Kidney glomerular epithelial cell (primary cell): ENCODE measurements at regions not wholly inside any gene's neighbourhood (a gene's known extent, or its start where the extent isn't known, plus 50 kb on each side); places are given as distances from the start of the nearest gene placed in this dataset.

Experiments
- DNase-seq: peaks from one replicate; lab custom pipeline; 2025; lab: John Stamatoyannopoulos, UW

DNA sequence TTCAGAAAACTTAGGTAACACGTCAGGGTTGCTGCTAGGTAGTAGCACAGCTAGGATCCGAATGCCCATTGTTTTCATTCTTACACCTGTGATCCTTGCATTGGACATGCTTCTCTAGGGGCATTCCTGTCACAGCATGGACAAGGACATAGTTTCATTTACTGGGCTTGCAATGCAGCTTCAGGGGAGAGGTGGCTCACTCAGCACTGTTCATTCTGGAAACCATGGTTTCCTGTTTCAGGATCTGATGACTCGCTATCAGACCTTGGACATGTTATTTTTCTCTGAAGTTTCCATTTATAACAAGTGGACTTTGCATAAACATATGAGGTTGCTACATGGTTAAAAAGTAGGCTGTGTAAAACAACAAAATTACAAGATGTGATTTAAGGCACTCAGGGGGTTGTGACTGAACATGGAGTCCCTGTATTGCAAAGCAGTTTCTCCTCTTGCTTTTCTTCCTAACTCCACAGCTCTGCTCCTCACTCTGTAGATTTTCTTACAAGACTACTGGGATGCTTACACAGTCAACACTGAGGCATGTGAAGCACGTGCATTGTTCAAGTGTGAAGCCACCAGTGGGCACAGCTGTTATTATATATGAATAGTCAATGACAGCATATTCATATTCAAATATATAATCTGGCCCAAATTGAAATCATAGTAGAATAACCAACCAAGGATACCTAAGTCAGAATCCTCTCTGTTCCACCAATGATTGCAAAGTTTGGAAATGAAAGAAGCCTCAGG lies 66.1 kb upstream of the STK32A start:
- peak; percentile 42 for DNase-seq

GRCh38 chr5:147169399-147169798 lies 65.4 kb upstream of the STK32A start:
- DNase-seq: peak; percentile 80

DNA sequence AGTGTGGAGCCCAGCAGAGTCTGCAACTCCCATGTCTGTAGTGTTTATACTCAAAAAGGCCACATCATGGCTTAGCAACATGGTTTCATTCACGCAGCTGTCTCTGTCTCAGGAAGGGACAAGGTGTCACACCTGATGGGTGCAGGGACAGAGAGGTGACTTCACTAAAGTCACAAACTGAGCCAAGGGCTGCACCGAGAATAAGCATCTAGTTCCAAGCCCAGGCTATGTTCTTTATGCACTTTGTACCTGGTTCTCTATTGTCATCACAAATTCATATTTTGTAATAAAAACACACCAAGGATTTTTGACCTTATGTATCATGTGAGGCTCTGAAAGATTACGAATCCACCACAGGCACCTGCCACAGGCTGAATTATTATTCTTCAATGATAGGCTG lies 64.9 kb upstream of the STK32A start:
- DNase-seq: no peak

- no peak for DNase-seq
These were observed 64.2 kb upstream of the STK32A start for GRCh38 chr5:147170603-147171002.

DNA sequence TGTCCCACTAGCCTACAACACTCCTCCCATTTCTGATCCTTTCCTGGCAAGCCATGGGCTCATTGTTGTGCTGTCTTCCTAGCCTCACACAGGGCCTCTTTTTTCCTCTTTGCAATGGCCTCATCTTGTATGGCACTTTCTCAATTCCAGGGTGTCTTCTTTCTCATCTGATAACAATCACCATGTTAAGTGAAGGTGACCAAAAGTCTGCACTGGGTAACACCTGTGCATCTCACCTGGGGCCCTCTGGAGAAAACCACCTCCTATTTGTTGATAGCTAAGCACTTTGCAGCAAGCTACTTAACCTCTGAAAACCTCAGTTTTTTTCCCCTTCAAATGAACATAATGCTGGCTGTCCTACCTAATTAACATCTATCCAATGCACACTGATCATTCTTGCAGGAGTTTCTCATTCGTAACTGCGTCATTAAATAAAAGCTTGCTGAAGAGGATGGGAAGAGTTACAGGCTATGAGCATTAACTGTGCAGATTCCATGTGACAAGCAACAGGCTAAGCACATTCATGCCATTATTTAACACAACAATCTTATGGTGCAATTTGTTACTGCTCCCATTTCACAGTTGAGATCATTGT lies 60.1 kb upstream of the STK32A start:
- no peak for DNase-seq

DNA sequence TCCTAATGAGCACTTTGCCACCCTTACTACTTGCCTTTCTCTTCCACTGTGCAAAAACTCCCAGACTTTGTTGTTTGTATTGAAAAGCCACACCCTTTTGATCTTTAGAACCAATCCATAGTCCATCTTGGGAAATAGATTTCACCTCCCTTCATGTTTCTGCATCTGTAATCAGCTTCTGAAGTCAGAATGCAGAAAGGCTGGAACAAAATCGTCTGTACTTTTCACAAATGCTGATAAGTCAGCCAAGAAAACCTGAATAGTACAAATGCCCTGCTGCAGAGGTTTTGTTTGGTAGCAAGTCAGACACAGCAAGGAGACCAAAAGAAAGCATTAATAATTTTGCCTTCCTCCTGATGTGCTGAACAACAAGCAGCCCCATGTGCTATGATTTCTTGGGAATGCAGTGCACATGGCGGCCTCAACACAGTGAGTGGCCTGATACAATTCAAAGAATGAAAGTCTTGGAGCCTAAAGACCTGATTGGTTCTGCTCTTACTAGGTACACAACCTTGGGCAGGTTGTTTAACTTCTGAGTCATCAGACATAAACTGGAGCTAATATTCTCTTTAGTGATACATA lies 59.2 kb upstream of the STK32A start:
- no peak for DNase-seq

DNA sequence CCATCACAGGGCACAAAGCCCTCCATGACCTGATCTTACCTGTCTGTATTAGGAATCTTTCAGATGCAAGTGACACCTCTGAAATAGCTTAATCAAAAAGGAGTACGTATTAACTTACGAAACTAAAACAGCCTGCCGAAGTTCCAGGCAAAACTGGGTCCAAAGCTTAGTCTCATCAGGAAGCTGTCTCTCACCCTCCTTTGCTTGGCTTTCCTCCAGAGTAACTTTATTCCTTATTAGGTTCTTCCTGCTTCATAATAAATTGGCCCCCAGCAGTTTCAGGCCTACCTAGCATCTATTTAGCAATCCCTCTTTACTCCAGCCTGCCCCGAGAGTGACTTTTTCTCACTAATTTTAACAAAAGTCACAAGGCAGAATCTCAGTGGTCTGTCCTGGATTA lies 58.4 kb upstream of the STK32A start:
- DNase-seq: no peak

GRCh38 chr5:147177125-147177840 lies 57.5 kb upstream of the STK32A start:
- peak; percentile 78 for DNase-seq

GRCh38 chr5:147179562-147180147 lies 55.2 kb upstream of the STK32A start:
- DNase-seq: no peak

DNA sequence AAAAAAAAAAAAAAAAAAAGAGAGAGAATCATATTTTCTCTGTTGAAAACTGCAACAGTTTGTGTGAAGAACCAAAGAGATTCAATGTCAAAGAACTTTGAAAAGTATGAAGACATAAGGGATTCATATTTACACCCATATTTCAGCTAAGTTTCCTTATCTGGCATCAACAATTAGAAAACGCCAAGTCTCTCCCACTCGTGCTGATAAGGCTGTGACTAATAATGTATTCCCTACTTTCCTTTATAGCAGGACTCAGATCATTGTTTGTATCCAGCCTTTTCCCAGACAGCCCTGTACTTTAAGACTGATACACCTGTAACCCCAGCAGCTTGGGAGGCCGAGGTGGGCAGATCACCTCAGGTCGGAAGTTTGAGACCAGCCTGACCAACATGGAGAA lies 54.1 kb upstream of the STK32A start:
- no peak for DNase-seq
